Suprapubic skin (tissue), 4 donors: ENCODE measurements at regions not wholly inside any gene's neighbourhood (a gene's known extent, or its start where the extent isn't known, plus 50 kb on each side); places are given as distances from the start of the nearest gene placed in this dataset.

Experiments used
- EP300 ChIP-seq: sonication (generic); formaldehyde crosslinking; IDR thresholded peaks from one replicate; pipeline ENCODE4 v1.6.1; 2017; ENCODE audit warnings: antibody characterized with exemption
- POLR2A ChIP-seq, 2 donors: fragments of 450-650 bp; IDR thresholded peaks; one replicate each; pipeline ENCODE4 v1.6.1; 2017; ENCODE audit warnings: antibody characterized with exemption in 2 of 2, mild to moderate bottlenecking in 2 of 2, moderate library complexity in 2 of 2
- POLR2AphosphoS5 ChIP-seq, 3 donors: sonication (generic); formaldehyde crosslinking; IDR thresholded peaks; one replicate each; pipeline ENCODE4 v1.6.1; 2017; ENCODE audit warnings: antibody characterized with exemption in 3 of 3
- TF ChIP-seq, protein P1 (sequence below), 2 donors: fragments of 200-600 bp in 1 of 2; fragments of 450-650 bp in 1 of 2; sonication (generic) in 1 of 2; IDR thresholded peaks; one replicate each; pipeline ENCODE4 v1.5.1; 2016 to 2019; ENCODE audit warnings: antibody characterized with exemption in 2 of 2, mild to moderate bottlenecking in 1 of 2, moderate library complexity in 1 of 2

DNA sequence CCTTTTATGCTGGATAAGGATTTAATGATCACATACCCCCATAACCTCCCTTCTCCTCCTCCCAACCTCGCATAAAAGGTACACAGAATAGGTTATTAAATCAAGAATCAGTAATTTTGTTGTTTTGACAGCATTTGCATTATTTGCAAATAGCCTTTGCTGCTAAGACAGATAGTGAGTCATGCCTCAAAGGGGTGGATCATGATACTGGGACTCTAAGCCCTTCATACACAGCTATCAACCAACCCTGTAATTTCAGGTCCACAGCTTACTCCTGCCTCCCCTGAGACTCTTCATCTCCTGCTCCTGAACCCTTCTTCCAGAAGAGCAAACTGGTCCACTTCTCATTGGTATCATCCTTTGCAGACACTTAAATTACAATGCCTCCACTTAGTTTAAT lies 73.8 kb upstream of the KLHL29 start:
- TF ChIP-seq, protein P1, sequence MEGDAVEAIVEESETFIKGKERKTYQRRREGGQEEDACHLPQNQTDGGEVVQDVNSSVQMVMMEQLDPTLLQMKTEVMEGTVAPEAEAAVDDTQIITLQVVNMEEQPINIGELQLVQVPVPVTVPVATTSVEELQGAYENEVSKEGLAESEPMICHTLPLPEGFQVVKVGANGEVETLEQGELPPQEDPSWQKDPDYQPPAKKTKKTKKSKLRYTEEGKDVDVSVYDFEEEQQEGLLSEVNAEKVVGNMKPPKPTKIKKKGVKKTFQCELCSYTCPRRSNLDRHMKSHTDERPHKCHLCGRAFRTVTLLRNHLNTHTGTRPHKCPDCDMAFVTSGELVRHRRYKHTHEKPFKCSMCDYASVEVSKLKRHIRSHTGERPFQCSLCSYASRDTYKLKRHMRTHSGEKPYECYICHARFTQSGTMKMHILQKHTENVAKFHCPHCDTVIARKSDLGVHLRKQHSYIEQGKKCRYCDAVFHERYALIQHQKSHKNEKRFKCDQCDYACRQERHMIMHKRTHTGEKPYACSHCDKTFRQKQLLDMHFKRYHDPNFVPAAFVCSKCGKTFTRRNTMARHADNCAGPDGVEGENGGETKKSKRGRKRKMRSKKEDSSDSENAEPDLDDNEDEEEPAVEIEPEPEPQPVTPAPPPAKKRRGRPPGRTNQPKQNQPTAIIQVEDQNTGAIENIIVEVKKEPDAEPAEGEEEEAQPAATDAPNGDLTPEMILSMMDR (IDR thresholded peaks at IDR 0.05) = no peak
- no peak for TF ChIP-seq EP300
- TF ChIP-seq POLR2AphosphoS5 (IDR thresholded peaks at IDR 0.05) = no peak
- TF ChIP-seq POLR2A (IDR thresholded peaks at IDR 0.05) = no peak
